D721Med (cell line): ENCODE measurements at regions not wholly inside any gene's neighbourhood (a gene's known extent, or its start where the extent isn't known, plus 50 kb on each side); places are given as distances from the start of the nearest gene placed in this dataset.

Experiments used
- DNase-seq: peaks from one replicate; pipeline ENCODE4 v3.0.0; 2011; ENCODE audit warnings: low spot score; ENCODE audit not compliant: insufficient read length
- FAIRE-seq: peaks from 2 replicates; lab custom pipeline; 2011; peaks lifted over from hg19 to GRCh38; lab: Jason Lieb, UNC
- CTCF ChIP-seq: IDR thresholded peaks from 2 replicates; pipeline ENCODE4 v1.5.1; 2012; ENCODE audit warnings: mild to moderate bottlenecking, control low read depth; ENCODE audit not compliant: insufficient read depth; ENCODE audit errors: missing control alignments

- no peak for DNase-seq
- FAIRE-seq: no peak
- no peak for TF ChIP-seq CTCF
Measured at GRCh38 chr14:89540830-89541470, 123.9 kb upstream of the FOXN3 start.

- FAIRE-seq (no peak), DNase-seq (no peak)
- TF ChIP-seq CTCF: no peak
Measured at GRCh38 chr14:89540009-89540829, 123.2 kb upstream of the FOXN3 start.

GRCh38 chr14:89537911-89538310, 120.9 kb upstream of the FOXN3 start:
- TF ChIP-seq CTCF: no peak
- FAIRE-seq (no peak), DNase-seq (no peak)

- no peak for DNase-seq
- no peak for TF ChIP-seq CTCF
Measured at GRCh38 chr14:89534902-89535685, 118.1 kb upstream of the FOXN3 start.

GRCh38 chr14:89533766-89534165, 116.7 kb upstream of the FOXN3 start:
- no peak for DNase-seq
- no peak for FAIRE-seq
- TF ChIP-seq CTCF: no peak

More at GRCh38 chr14:89534902-89535685, 118.1 kb upstream of the FOXN3 start:
- FAIRE-seq: no peak

GRCh38 chr14:89533136-89533535, 116.1 kb upstream of the FOXN3 start:
- TF ChIP-seq CTCF: no peak
- DNase-seq (no peak), FAIRE-seq (no peak)
